ENCODE measurements at regions not wholly inside any gene's neighbourhood (a gene's known extent, or its start where the extent isn't known, plus 50 kb on each side); places are given as distances from the start of the nearest gene placed in this dataset.

DNA sequence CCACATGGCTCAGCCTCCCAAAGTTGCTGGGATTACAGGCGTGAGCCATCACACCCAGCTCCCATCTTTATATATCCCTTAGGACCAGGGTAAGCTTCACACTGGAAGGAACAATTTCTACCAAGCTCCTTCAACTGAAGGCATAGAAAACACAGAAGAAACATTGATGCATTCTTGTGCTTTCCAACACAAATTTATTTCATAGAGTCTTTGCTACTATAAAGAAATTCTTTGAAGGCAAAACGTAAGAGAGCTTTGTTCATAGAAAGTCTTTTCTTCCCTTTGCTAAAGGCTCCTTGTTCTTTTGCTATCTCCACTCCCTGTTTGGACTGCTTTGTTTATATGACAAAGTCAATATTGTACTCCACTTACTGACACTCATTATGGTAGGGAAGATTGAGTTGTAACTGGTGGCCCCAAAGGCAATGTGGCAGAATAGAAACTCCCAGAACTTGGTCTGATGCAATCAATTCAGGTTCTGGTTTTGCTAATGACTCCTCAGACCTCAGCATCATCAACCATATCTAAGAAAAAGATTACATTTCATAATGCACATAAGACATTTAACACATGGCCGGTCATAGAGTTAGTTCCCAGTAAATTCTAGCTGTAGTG is 97.4 kb upstream of the CLINT1 start:
- H3K27me3 Mint-ChIP-seq (ENCODE audit: insufficient read depth): peaks cover 1% of the 10 kb centered on the region
- no peaks in the 10 kb centered on the region for H3K27me3 ChIP-seq (ENCODE audit: control insufficient read depth, insufficient read depth, low read length, poor library complexity, severe bottlenecking)
- peaks cover 2% of the 10 kb centered on the region for H3K9me3 Mint-ChIP-seq
- no peak overlapping the region for H3K9ac ChIP-seq (ENCODE audit: extremely low read depth, low read length, poor library complexity, severe bottlenecking)
- TF ChIP-seq, protein P1, sequence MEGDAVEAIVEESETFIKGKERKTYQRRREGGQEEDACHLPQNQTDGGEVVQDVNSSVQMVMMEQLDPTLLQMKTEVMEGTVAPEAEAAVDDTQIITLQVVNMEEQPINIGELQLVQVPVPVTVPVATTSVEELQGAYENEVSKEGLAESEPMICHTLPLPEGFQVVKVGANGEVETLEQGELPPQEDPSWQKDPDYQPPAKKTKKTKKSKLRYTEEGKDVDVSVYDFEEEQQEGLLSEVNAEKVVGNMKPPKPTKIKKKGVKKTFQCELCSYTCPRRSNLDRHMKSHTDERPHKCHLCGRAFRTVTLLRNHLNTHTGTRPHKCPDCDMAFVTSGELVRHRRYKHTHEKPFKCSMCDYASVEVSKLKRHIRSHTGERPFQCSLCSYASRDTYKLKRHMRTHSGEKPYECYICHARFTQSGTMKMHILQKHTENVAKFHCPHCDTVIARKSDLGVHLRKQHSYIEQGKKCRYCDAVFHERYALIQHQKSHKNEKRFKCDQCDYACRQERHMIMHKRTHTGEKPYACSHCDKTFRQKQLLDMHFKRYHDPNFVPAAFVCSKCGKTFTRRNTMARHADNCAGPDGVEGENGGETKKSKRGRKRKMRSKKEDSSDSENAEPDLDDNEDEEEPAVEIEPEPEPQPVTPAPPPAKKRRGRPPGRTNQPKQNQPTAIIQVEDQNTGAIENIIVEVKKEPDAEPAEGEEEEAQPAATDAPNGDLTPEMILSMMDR (conservative IDR thresholded peaks at IDR 0.05): no peak
- no peak overlapping the region for H3K4me3 ChIP-seq (ENCODE audit: low read length)
- DNase-seq: no peak
- no peak overlapping the region for H3K27ac Mint-ChIP-seq
- 60 to 81% methylated on average over 2 to 3 of the region's 3 CpGs for WGBS, 2 experiments (ENCODE audit: insufficient coverage in 1 of 2, insufficient read length in 1 of 2)
- H3K4me1 Mint-ChIP-seq: peaks cover 8% of the 10 kb centered on the region
- no peaks in the 10 kb centered on the region for H3K4me1 ChIP-seq (ENCODE audit: control insufficient read depth, insufficient read depth, low read length)
- no peak overlapping the region for H3K27ac ChIP-seq (ENCODE audit: low read depth, low read length)
- H3K36me3 Mint-ChIP-seq (ENCODE audit: low read depth): no peaks in the 10 kb centered on the region
- no peaks in the 10 kb centered on the region for H3K36me3 ChIP-seq (ENCODE audit: control insufficient read depth, insufficient read depth, low read length)
- no peak overlapping the region for H3K4me3 Mint-ChIP-seq
- H3K9me3 ChIP-seq (ENCODE audit: control insufficient read depth, low read length): no peaks in the 10 kb centered on the region

DNA sequence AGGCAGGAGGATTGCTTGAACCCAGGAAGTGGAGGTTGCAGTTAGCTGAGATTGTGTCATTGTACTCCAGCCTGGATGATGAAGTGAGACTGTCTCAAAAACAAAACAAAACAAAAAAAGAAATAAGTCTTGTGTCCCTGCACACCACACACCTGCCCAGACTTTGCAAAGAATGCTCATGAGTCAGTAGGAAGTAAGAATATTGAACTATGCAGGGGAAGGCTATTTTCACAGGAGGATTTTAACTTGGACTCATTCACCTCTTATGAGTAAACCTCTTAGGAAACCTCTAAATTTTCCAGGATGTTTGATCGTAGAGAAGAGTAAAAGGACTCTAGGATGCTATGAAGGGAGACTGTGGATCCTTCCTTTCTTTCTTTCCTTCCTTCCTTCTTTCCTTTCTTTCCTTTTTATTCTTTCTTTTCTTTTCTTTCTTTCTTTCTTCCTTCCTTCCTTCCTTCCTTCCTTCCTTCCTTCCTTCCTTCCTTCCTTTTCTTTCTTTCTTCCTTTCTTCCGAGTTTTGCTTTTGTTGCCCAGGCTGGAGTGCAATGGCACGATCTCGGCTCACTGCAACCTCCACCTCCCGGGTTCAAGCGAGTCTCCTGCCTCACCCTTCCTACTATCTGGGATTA is 96.7 kb upstream of the CLINT1 start:
- Histone ChIP-seq H3K36me3 (ENCODE audit: control insufficient read depth, insufficient read depth, low read length) (no peaks in the 10 kb centered on the region), H3K4me3 (ENCODE audit: low read length) (no peak overlapping the region), H3K9ac (ENCODE audit: extremely low read depth, low read length, poor library complexity, severe bottlenecking) (no peak overlapping the region), H3K27me3 (ENCODE audit: control insufficient read depth, insufficient read depth, low read length, poor library complexity, severe bottlenecking) (no peaks in the 10 kb centered on the region), H3K27ac (ENCODE audit: low read depth, low read length) (no peak overlapping the region), H3K4me1 (ENCODE audit: control insufficient read depth, insufficient read depth, low read length) (no peaks in the 10 kb centered on the region), H3K9me3 (ENCODE audit: control insufficient read depth, low read length) (no peaks in the 10 kb centered on the region)
- H3K27me3 Mint-ChIP-seq (ENCODE audit: insufficient read depth): peaks cover 1% of the 10 kb centered on the region
- H3K36me3 Mint-ChIP-seq (ENCODE audit: low read depth): no peaks in the 10 kb centered on the region
- DNase-seq: no peak
- H3K9me3 Mint-ChIP-seq: peaks cover 2% of the 10 kb centered on the region
- H3K4me3 Mint-ChIP-seq: no peak overlapping the region
- WGBS, 2 experiments (ENCODE audit: insufficient coverage in 1 of 2, insufficient read length in 1 of 2): 94 to 96% methylated on average over 4 to 6 of the region's 6 CpGs
- H3K4me1 Mint-ChIP-seq: peaks cover 8% of the 10 kb centered on the region
- no peak overlapping the region for H3K27ac Mint-ChIP-seq
- TF ChIP-seq, protein P1 (conservative IDR thresholded peaks at IDR 0.05): no peak

DNA sequence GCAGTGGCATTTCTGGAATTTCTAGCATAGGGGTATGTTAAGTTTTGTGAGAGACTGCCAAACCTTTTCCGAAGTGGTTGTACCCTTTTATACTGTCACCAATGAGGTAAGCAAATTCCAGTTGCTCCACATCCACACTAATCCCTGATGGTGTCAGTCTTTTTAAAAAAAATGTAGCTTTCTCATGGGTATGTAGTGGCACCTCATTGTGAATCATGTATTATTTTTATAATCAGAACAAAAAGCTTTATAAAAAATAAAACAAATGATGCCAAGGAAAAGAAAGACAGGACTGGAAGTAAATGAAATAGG is 93.4 kb upstream of the CLINT1 start:
- no peak overlapping the region for H3K27ac ChIP-seq (ENCODE audit: low read depth, low read length)
- DNase-seq: no peak
- peaks cover 17% of the 10 kb centered on the region for H3K4me1 Mint-ChIP-seq

More for the DNA sequence above, 93.4 kb upstream of the CLINT1 start:
- Histone ChIP-seq H3K4me3 (ENCODE audit: low read length) (no peak overlapping the region), H3K9ac (ENCODE audit: extremely low read depth, low read length, poor library complexity, severe bottlenecking) (no peak overlapping the region), H3K27me3 (ENCODE audit: control insufficient read depth, insufficient read depth, low read length, poor library complexity, severe bottlenecking) (no peaks in the 10 kb centered on the region), H3K9me3 (ENCODE audit: control insufficient read depth, low read length) (no peaks in the 10 kb centered on the region), H3K4me1 (ENCODE audit: control insufficient read depth, insufficient read depth, low read length) (no peaks in the 10 kb centered on the region), H3K36me3 (ENCODE audit: control insufficient read depth, insufficient read depth, low read length) (no peaks in the 10 kb centered on the region)
- no peaks in the 10 kb centered on the region for H3K9me3 Mint-ChIP-seq
- WGBS, 2 experiments (ENCODE audit: insufficient coverage in 1 of 2, insufficient read length in 1 of 2): 90 to 100% methylated on average over 1 of the region's 1 CpG
- H3K36me3 Mint-ChIP-seq (ENCODE audit: low read depth): no peaks in the 10 kb centered on the region
- TF ChIP-seq, protein P1 (conservative IDR thresholded peaks at IDR 0.05): no peak
- H3K4me3 Mint-ChIP-seq: no peak overlapping the region
- no peak overlapping the region for H3K27ac Mint-ChIP-seq
- peaks cover 1% of the 10 kb centered on the region for H3K27me3 Mint-ChIP-seq (ENCODE audit: insufficient read depth)

Data from endodermal cell (in vitro differentiated cells).